HG03159 (cell line): ENCODE measurements at regions not wholly inside any gene's neighbourhood (a gene's known extent, or its start where the extent isn't known, plus 50 kb on each side); places are given as distances from the start of the nearest gene placed in this dataset.
A peak's percentile ranks its signal among the peaks of the same experiment; 100 is the strongest.

Source experiments
- ATAC-seq: cut with Tn5 transposase; IDR thresholded peaks from one replicate; pipeline ENCODE4 v1.9.1; 2021; ENCODE audit warnings: mild to moderate bottlenecking, moderate library complexity; ENCODE audit not compliant: unreplicated experiment

- ATAC-seq, result no peak
These were observed 568.0 kb upstream of the AADAT start for GRCh38 chr4:170657761-170658160.

- no peak for ATAC-seq
These were observed 566.8 kb upstream of the AADAT start for GRCh38 chr4:170656506-170656905.

- ATAC-seq, result no peak
These were observed 562.8 kb upstream of the AADAT start for GRCh38 chr4:170652571-170652970.

DNA sequence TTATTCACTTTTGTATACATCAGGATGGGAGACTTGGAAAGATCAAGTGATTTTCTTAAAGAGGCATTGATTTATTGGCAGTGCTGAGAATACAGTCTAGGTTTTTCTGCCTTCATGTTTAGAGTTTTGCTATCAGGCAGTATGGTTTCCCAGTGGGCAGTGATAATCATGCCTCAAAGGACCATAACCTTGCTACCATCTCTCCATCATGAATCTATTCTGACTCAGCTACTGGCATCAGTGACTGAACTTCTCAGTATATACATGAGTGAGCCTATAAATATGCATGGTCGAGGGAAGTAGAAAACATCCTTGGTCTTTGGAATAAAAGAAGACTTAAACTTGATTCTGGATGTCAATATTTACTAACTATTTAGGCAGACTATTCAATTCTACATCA, 562.0 kb upstream of the AADAT start:
- no peak for ATAC-seq

DNA sequence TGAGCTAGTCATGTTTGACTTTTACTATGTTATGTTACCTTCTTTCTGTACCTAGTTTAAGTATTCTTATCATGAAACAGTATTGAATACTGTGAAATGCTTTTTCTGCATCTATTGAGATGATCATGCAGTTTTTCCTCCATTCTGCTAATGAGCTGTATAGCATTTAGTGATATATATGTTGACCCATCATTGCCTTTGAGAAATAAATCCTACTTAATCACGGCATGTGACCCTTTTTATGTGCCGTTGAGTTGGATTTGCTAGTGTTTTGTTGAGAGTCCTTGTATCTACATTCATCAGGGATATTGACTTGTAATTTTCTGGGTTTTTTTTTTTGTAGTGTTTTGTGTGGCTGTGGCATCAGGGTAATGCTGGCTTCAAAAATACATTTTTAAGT, 537.7 kb upstream of the AADAT start:
- ATAC-seq, result no peak

- no peak for ATAC-seq
These were observed 534.1 kb upstream of the AADAT start for GRCh38 chr4:170623899-170624298.

DNA sequence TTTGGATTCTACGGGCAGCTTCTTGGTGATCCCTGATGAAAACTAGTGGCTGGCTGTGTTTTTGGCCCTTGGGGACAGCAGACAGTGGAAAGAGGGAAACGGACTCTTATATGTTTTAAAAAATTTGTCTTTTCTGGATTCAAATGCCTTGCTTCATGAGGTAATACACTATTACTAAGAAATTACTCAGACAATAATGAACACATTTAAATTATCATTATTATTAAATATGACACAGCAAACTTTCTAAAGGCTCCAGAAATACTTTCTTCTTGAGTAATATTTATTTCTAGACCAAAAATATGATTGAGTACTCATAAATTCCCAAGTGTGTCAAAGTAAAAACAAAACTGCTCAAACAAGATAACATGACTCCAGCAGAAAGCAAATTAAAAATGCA, 520.7 kb upstream of the AADAT start:
- no peak for ATAC-seq

DNA sequence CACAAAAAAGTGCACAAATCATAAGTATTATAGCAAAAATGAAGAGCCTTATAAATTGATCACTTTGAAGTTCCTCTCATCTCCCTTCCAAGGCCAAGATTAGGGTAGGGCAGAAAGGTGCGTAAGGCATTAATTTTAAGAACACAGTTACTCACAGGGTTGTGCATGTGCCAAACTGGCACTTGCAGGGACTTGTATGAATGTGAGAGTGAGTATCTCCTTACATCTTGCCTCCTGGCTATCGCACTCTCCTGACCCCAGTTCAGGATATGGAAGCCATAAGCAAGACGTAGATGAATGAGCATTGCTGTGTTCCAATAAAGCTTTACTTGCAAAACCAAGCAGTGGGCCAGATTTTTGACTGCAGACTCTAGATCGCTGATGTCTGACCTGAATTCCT, 510.1 kb upstream of the AADAT start:
- no peak for ATAC-seq

- ATAC-seq, result no peak
These were observed 501.3 kb upstream of the AADAT start for GRCh38 chr4:170591076-170591475.

DNA sequence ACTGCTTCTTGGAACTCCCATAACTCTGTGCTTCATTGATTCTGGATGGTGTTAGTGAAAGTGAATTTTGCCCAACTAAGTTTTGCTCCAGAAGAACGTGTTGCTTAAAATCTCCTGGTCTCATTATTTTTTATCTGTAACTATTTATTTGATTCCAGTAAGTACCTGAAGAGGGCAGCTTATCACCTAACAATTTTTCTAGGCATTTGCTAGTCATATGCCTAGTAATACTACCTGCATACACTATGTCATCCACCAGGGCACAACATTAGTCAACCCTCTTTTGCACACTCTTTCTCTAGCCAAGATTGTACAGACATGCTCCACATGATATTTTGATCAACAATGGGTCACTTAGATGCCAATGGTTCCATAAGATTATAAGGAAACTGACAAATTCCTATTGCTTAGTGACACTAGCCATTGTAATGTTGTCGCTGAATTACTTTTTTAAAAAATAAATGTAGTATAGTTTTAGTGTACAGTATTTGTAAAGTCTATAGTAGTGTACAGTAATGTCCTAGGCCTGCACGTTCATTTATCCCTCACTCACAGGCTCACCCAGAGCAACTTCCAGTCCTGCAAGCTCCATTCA, 499.9 kb upstream of the AADAT start:
- peak; percentile 98 for ATAC-seq

DNA sequence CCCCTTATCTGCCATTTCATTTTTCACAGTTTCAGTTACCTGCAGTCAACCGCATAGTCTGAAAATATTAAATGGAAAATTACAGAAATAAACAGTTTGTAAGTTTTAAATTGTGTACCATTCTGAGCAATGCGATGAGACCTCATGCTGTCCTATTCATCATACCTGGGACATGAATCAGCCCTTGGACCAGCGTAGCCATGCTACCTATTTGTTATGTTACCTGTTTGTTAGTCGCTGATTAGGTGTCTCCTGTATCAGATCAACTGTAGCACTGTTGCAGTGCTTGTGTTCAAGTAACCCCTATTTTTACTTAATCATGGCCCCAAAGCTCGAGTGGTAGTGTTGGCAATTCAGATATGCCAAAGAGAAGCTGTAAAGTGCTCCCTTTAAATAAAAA, 492.2 kb upstream of the AADAT start:
- no peak for ATAC-seq

- no peak for ATAC-seq
These were observed 491.6 kb upstream of the AADAT start for GRCh38 chr4:170581322-170581721.

DNA sequence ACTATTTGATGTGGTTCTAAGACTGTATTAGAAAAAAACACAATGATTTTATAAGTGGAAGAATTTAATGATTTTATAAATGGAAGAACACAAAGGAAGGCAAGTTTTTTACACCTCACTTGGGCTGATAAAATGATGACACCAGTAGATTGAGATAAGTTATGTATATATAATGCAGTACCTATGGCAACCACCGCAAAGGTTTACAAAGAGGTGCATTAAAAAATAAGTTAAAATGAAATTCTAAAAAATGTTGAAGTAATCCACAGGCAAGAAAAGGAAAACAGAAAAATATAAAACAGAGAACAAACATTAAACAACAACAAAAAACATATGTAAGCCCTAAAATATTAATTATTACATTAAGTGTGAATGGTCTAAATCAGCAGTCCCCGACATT, 490.9 kb upstream of the AADAT start:
- no peak for ATAC-seq

GRCh38 chr4:170538821-170539473, 449.2 kb upstream of the AADAT start:
- no peak for ATAC-seq

DNA sequence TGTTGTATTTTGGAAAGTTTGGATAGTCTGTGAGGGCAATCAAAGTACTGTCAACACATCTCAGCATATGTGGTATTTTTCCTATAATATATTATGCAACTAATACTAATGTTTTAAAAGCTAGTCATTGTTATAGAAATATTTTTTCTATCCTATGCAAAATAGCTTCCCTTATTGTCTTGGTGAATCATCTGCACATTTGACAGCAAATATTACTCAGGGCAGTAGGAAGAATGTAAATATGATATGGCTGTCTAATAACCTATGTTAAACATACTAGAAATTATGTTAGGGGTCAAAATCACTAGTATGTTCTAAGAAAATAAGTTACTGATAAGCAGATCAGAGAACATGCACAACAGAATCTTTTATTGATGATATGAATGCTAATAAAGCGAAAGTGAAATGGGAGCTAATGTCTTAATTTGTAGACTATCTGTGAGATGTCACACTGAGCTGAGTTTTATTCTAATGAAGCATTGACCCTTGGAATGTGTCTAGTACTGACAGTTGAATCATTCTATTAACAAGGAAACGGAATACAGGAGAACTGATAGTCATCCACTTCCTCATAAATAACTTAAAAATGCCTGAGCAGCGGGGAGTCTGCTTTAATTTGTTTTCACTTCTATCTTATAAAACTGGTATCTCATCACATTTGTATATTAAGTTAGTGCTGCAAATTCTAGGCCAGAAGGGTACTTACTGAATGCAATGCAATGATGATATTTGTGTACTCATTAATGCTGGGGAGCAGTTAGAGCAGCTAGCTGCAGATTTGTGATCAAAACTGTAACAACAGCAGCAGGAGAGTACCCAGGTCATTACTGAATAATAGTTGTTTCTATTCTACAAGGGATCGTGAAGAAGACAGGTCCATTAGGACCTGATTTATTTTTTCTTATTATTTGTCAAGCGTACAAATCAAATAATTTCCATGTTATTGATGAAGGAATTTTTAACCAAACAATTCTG, 440.3 kb upstream of the AADAT start:
- ATAC-seq, result no peak

DNA sequence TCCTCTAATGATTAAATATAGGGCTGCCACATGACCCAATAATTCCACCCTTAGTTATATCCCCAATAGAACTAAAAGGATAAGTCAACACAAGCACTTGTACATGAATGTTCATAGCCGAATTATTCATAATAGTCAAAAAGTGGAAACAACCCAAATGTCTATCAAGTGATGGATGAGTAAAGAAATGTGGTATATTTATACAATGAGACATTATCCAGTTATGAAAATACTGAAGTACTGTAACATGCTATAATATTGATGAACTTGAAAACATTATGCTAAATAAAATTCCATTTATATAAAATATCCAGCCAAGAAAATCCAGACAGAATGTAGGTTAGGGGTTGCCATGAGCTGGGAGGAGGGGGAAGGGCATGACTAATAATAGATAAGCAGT, 436.7 kb upstream of the AADAT start:
- ATAC-seq, result no peak

DNA sequence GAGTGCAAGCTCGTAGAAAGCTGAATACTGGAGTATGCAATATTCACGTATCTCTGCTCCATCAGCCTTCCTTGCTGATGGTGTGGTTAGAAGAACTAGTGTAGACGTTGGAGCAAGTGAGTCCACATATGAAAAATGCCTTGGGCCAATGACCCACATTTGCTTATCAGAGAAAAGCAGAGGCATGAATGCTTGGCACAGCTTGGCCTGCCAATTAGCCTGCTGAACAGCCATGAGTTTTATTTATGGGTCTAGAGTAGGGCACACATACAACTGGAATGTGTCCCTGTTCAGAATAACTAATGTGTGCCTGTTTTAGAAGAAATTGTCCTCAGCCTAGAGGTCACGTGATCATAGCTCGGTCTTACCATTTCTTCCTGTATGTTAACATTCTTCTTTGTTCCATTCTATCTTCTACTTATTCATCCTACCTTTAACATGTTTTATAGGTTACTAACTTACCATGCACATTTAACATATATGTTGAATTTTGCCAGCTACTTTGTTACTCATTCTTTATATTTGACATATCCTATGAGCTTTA, 432.7 kb upstream of the AADAT start:
- ATAC-seq, result no peak

- peak; percentile 14 for ATAC-seq
These were observed 407.9 kb upstream of the AADAT start for GRCh38 chr4:170497689-170498088.

DNA sequence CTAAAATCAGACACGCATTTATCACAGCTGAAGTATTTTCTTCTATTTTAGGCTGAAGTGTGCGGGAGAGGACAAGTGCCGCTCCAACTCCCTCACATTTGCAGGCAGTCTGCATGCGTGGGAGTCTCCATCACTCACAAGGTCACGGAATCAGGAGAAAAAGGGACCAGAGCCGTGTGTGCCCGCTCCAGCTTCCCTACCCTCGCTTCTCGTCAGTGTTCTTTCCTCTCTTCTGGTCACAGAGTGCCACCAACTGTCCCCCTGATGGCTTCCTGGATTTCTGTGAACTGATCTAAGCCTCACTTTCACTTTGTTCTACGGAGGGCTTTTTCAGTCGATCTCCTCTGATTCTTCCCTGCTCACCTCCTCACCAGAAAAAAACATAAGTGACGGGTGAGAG, 407.4 kb upstream of the AADAT start:
- ATAC-seq, result peak; percentile 86

- ATAC-seq, result no peak
These were observed 402.2 kb upstream of the AADAT start for GRCh38 chr4:170491981-170492380.

GRCh38 chr4:170476351-170476750, 386.6 kb upstream of the AADAT start:
- ATAC-seq, result no peak

- no peak for ATAC-seq
These were observed 375.7 kb upstream of the AADAT start for GRCh38 chr4:170465429-170465828.
